SIG-M5 treated with dmso at 0.1 percent for 504 hours (cell line): ENCODE measurements at regions not wholly inside any gene's neighbourhood (a gene's known extent, or its start where the extent isn't known, plus 50 kb on each side); places are given as distances from the start of the nearest gene placed in this dataset.

Source experiments
- DNase-seq: peaks from one replicate; lab custom pipeline; 2025; ENCODE audit not compliant: unreplicated experiment; lab: John Stamatoyannopoulos, UW

GRCh38 chr1:177586429-177586828 lies 383.4 kb downstream of the SEC16B start:
- DNase-seq, result no peak

- peak; percentile 85 for DNase-seq
These were observed 384.3 kb downstream of the SEC16B start for GRCh38 chr1:177585302-177586220.

- no peak for DNase-seq
These were observed 396.0 kb downstream of the SEC16B start for GRCh38 chr1:177573901-177574300.

GRCh38 chr1:177571485-177572076 lies 398.3 kb downstream of the SEC16B start:
- no peak for DNase-seq

GRCh38 chr1:177571076-177571475 lies 398.8 kb downstream of the SEC16B start:
- DNase-seq, result no peak

GRCh38 chr1:177569476-177569875 lies 398.7 kb downstream of the BRINP2 start:
- no peak for DNase-seq

GRCh38 chr1:177568622-177569021 lies 397.9 kb downstream of the BRINP2 start:
- DNase-seq, result no peak

- peak; percentile 13 for DNase-seq
These were observed 396.6 kb downstream of the BRINP2 start for GRCh38 chr1:177567393-177567792.

GRCh38 chr1:177566495-177566894 lies 395.7 kb downstream of the BRINP2 start:
- DNase-seq, result no peak

GRCh38 chr1:177561436-177561835 lies 390.7 kb downstream of the BRINP2 start:
- no peak for DNase-seq

- DNase-seq, result no peak
These were observed 387.6 kb downstream of the BRINP2 start for GRCh38 chr1:177558372-177558771.

GRCh38 chr1:177556163-177556562 lies 385.4 kb downstream of the BRINP2 start:
- no peak for DNase-seq

GRCh38 chr1:177547200-177547599 lies 376.4 kb downstream of the BRINP2 start:
- no peak for DNase-seq

GRCh38 chr1:177546346-177546745 lies 375.6 kb downstream of the BRINP2 start:
- no peak for DNase-seq

GRCh38 chr1:177526201-177526600 lies 355.4 kb downstream of the BRINP2 start:
- DNase-seq, result no peak

- no peak for DNase-seq
These were observed 354.4 kb downstream of the BRINP2 start for GRCh38 chr1:177525176-177525575.

- no peak for DNase-seq
These were observed 346.8 kb downstream of the BRINP2 start for GRCh38 chr1:177517546-177517945.

GRCh38 chr1:177514207-177514606 lies 343.4 kb downstream of the BRINP2 start:
- no peak for DNase-seq

- no peak for DNase-seq
These were observed 340.3 kb downstream of the BRINP2 start for GRCh38 chr1:177511036-177511435.

- no peak for DNase-seq
These were observed 335.3 kb downstream of the BRINP2 start for GRCh38 chr1:177505905-177506590.

GRCh38 chr1:177495878-177496277 lies 325.1 kb downstream of the BRINP2 start:
- DNase-seq, result peak; percentile 29

GRCh38 chr1:177490786-177491185 lies 320.0 kb downstream of the BRINP2 start:
- no peak for DNase-seq
